Suprapubic skin (tissue), 4 donors: ENCODE measurements at regions not wholly inside any gene's neighbourhood (a gene's known extent, or its start where the extent isn't known, plus 50 kb on each side); places are given as distances from the start of the nearest gene placed in this dataset.

ENCODE experiments used
- DNase-seq, 2 donors: peaks; one replicate each; pipeline ENCODE4 v3.0.0-alpha.2; 2019; ENCODE audit warnings: low spot score in 2 of 2
- H3K27ac ChIP-seq: fragments of 200-600 bp; sonication (generic); one replicate; pipeline ENCODE4 v1.5.1; 2019
- H3K27me3 ChIP-seq: fragments of 200-600 bp; sonication (generic); one replicate; pipeline ENCODE4 v1.5.1; 2019
- H3K36me3 ChIP-seq: fragments of 200-600 bp; sonication (generic); one replicate; pipeline ENCODE4 v1.5.1; 2019
- H3K4me1 ChIP-seq: fragments of 200-600 bp; sonication (generic); one replicate; pipeline ENCODE4 v1.5.1; 2019
- H3K4me3 ChIP-seq: fragments of 200-600 bp; sonication (generic); one replicate; pipeline ENCODE4 v1.5.1; 2019; ENCODE audit warnings: mild to moderate bottlenecking
- H3K9me3 ChIP-seq: fragments of 200-600 bp; sonication (generic); one replicate; pipeline ENCODE4 v1.5.1; 2019
- EP300 ChIP-seq: sonication (generic); formaldehyde crosslinking; IDR thresholded peaks from one replicate; pipeline ENCODE4 v1.6.1; 2017; ENCODE audit warnings: antibody characterized with exemption
- POLR2A ChIP-seq, 2 donors: fragments of 450-650 bp; IDR thresholded peaks; one replicate each; pipeline ENCODE4 v1.6.1; 2017; ENCODE audit warnings: antibody characterized with exemption in 2 of 2, mild to moderate bottlenecking in 2 of 2, moderate library complexity in 2 of 2
- POLR2AphosphoS5 ChIP-seq, 3 donors: sonication (generic); formaldehyde crosslinking; IDR thresholded peaks; one replicate each; pipeline ENCODE4 v1.6.1; 2017; ENCODE audit warnings: antibody characterized with exemption in 3 of 3
- WGBS: methylation state at CpG from one replicate; pipeline ENCODE4 v1.1.5; 2018; 5-methylcytosine and 5-hydroxymethylcytosine counted together
- TF ChIP-seq, protein P1 (sequence below), 2 donors: fragments of 200-600 bp in 1 of 2; fragments of 450-650 bp in 1 of 2; sonication (generic) in 1 of 2; IDR thresholded peaks; one replicate each; pipeline ENCODE4 v1.5.1; 2016 to 2019; ENCODE audit warnings: antibody characterized with exemption in 2 of 2, mild to moderate bottlenecking in 1 of 2, moderate library complexity in 1 of 2

DNA sequence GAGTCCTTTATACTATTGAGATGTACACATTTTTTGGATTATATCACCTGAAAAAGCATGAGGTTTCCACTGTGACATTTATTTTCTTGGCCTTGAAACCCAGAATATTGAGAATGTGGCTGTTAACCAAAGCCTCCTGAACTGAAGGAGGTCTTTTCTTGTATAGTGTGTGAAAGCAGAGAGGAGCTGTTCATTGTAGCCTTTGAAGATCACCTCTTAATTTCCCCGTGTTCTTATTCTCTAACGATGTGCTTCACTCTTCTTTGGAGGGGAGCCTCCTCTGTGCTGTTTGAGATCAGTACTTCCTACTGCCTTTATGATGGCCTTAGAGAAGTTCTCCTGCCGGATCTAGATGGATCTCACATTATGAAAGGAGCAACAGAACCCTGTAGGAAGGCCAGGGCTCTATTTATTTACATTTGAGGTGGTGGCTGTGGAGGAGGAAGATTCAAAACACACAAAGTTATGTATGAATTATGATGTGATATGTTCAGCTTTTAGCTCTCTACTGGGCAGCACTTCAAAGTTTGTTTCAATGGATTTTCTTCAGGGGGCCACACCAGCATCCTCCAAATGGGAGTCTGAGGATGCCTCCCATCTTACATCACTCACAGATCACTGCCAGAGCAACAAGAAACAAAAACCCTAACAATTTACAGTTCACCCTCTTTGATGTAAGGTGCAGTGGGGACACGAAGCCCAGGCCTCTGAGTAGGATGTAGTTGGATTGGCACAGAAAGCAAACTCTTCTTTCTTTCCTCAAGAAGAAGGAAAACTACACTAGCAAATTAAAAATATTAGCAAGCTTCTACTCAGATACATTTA lies 322.3 kb downstream of the DLEU7 start:
- H3K27ac ChIP-seq, result no peak overlapping the region
- H3K4me3 ChIP-seq, result no peak overlapping the region
- H3K9me3 ChIP-seq, result no peaks in the 10 kb centered on the region
- H3K27me3 ChIP-seq, result no peaks in the 10 kb centered on the region
- 74% methylated on average over 4 of the region's 4 CpGs for WGBS
- DNase-seq, result no peak
- no peak for TF ChIP-seq POLR2A (IDR thresholded peaks at IDR 0.05)
- no peaks in the 10 kb centered on the region for H3K36me3 ChIP-seq
- H3K4me1 ChIP-seq, result peaks cover 38% of the 10 kb centered on the region

DNA sequence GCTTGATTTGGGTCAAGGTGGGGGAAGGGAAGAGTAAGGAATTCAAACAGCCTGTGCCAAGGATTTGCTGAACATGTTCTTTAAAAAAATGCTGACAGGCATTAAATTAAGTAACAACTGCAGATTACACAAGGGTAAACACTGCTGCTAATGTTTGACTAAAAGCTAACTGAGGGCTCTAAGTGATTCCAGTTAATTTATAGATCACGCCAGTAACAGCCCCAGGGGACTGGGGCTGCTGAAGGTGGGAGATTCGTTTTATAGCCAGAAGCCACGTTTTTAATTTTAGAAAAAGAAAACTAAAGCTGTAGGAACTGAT lies 321.7 kb downstream of the DLEU7 start:
- H3K4me3 ChIP-seq, result no peak overlapping the region
- no peak overlapping the region for H3K27ac ChIP-seq
- H3K27me3 ChIP-seq, result no peaks in the 10 kb centered on the region
- TF ChIP-seq POLR2AphosphoS5 (IDR thresholded peaks at IDR 0.05) (no peak), POLR2A (IDR thresholded peaks at IDR 0.05) (no peak), EP300 (no peak)
- TF ChIP-seq, protein P1, sequence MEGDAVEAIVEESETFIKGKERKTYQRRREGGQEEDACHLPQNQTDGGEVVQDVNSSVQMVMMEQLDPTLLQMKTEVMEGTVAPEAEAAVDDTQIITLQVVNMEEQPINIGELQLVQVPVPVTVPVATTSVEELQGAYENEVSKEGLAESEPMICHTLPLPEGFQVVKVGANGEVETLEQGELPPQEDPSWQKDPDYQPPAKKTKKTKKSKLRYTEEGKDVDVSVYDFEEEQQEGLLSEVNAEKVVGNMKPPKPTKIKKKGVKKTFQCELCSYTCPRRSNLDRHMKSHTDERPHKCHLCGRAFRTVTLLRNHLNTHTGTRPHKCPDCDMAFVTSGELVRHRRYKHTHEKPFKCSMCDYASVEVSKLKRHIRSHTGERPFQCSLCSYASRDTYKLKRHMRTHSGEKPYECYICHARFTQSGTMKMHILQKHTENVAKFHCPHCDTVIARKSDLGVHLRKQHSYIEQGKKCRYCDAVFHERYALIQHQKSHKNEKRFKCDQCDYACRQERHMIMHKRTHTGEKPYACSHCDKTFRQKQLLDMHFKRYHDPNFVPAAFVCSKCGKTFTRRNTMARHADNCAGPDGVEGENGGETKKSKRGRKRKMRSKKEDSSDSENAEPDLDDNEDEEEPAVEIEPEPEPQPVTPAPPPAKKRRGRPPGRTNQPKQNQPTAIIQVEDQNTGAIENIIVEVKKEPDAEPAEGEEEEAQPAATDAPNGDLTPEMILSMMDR (IDR thresholded peaks at IDR 0.05), result no peak
- 23% methylated on average over 3 of the region's 3 CpGs for WGBS
- H3K36me3 ChIP-seq, result no peaks in the 10 kb centered on the region
- H3K9me3 ChIP-seq, result no peaks in the 10 kb centered on the region
- H3K4me1 ChIP-seq, result peaks cover 42% of the 10 kb centered on the region
- no peak for DNase-seq

DNA sequence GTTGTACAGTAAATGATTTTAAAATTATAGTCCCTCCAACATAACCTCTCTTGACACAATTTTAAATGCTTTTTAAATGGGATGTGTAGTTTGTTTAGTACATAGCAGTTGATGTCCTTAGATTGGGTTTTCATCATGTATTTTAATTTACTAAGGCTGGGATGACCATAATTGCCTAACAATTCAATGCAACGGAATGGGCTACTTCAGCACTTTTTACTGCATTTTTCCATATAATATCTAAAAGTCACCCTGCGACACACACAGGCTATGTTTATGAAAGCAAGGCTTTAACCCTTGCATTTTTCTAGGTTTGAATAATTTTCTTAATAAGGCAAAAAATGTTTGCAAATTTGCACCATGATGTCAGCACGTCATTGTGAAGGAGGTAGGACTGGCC lies 321.0 kb downstream of the DLEU7 start:
- H3K4me3 ChIP-seq, result no peak overlapping the region
- peaks cover 49% of the 10 kb centered on the region for H3K4me1 ChIP-seq
- H3K9me3 ChIP-seq, result no peaks in the 10 kb centered on the region
- 92% methylated on average over 3 of the region's 3 CpGs for WGBS
- no peaks in the 10 kb centered on the region for H3K27me3 ChIP-seq
- no peak for DNase-seq
- no peak overlapping the region for H3K27ac ChIP-seq
- no peaks in the 10 kb centered on the region for H3K36me3 ChIP-seq
- TF ChIP-seq, protein P1 (IDR thresholded peaks at IDR 0.05), result no peak
- TF ChIP-seq POLR2A (IDR thresholded peaks at IDR 0.05), result no peak
- no peak for TF ChIP-seq POLR2AphosphoS5 (IDR thresholded peaks at IDR 0.05)
- TF ChIP-seq EP300, result no peak

DNA sequence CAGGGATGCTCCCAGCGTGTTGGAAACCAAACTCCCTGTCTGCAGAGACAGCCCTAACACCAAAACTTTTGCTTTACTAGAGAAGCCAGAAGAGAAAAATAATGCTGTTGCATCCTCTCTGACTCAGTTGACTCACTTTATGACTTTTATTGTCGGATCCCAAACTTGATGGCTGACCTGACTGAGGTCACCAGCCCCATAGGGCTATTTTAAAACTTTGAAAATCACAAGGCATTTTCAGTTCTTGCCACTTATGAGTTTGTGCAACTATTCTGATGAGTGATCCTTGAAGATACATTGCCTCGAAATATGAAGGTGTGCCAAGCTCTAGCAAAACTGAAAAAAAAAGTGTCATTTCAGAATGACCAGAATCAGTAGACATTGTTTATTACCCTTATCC lies 320.2 kb downstream of the DLEU7 start:
- 43% methylated on average over 3 of the region's 3 CpGs for WGBS
- no peak overlapping the region for H3K4me3 ChIP-seq
- TF ChIP-seq, protein P1 (IDR thresholded peaks at IDR 0.05), result no peak
- no peak for TF ChIP-seq EP300
- no peak for TF ChIP-seq POLR2AphosphoS5 (IDR thresholded peaks at IDR 0.05)
- TF ChIP-seq POLR2A (IDR thresholded peaks at IDR 0.05), result no peak
- H3K27ac ChIP-seq, result no peak overlapping the region
- H3K9me3 ChIP-seq, result no peaks in the 10 kb centered on the region
- H3K36me3 ChIP-seq, result no peaks in the 10 kb centered on the region
- H3K27me3 ChIP-seq, result no peaks in the 10 kb centered on the region
- DNase-seq, result no peak
- peaks cover 57% of the 10 kb centered on the region for H3K4me1 ChIP-seq

DNA sequence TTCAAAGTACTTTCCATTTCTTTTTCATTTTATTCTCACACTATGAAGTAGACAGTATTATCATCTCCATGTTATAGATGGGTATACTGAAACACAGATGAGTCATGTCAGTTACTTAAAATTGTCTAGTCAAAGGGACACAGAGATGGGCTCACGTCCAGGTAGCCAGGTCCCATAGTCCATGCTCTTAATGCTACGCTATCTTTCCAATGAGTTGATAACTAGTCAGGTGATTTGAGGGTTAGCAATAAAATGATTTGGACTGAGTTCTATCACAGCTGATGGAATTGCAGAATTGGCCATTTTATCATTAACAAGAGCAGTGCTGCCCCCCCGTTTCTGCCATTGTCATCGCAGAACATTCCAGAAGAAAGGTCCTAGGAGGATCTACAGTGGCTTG lies 318.9 kb downstream of the DLEU7 start:
- no peaks in the 10 kb centered on the region for H3K27me3 ChIP-seq
- DNase-seq, result no peak
- peaks cover 64% of the 10 kb centered on the region for H3K4me1 ChIP-seq
- no peak overlapping the region for H3K4me3 ChIP-seq
- 97% methylated on average over 4 of the region's 4 CpGs for WGBS
- H3K36me3 ChIP-seq, result no peaks in the 10 kb centered on the region
- H3K27ac ChIP-seq, result no peak overlapping the region
- no peak for TF ChIP-seq POLR2AphosphoS5 (IDR thresholded peaks at IDR 0.05)
- TF ChIP-seq EP300, result no peak
- TF ChIP-seq, protein P1 (IDR thresholded peaks at IDR 0.05), result no peak
- TF ChIP-seq POLR2A (IDR thresholded peaks at IDR 0.05), result no peak
- H3K9me3 ChIP-seq, result no peaks in the 10 kb centered on the region

DNA sequence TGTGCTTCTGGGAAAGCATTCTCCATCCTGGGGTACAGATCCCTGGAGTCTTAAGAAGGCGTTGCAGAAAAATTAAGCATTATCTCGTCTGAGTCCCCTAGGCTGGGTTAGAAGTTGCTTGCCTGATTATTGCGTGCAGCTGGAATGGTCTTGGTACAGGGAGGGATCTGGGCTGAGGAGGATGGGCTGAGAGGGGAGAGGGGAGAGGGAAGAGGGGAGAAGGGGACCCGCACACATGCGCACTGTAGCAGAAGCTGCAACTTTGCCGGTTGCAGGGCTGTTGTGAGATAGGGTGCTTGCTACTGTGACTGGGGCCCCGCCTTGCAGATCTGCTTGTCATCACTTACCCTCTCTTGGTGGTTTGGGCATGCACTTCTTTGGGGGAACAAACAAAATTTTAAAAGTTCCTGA lies 316.8 kb downstream of the DLEU7 start:
- H3K27me3 ChIP-seq, result no peaks in the 10 kb centered on the region
- H3K27ac ChIP-seq, result no peak overlapping the region
- H3K9me3 ChIP-seq, result no peaks in the 10 kb centered on the region
- H3K36me3 ChIP-seq, result no peaks in the 10 kb centered on the region
- TF ChIP-seq EP300, result no peak
- no peak for TF ChIP-seq POLR2A (IDR thresholded peaks at IDR 0.05)
- TF ChIP-seq, protein P1 (IDR thresholded peaks at IDR 0.05), result no peak
- no peak for TF ChIP-seq POLR2AphosphoS5 (IDR thresholded peaks at IDR 0.05)
- no peak for DNase-seq
- no peak overlapping the region for H3K4me3 ChIP-seq
- 85% methylated on average over 7 of the region's 7 CpGs for WGBS
- peaks cover 59% of the 10 kb centered on the region for H3K4me1 ChIP-seq
